ENCODE measurements at regions not wholly inside any gene's neighbourhood (a gene's known extent, or its start where the extent isn't known, plus 50 kb on each side); places are given as distances from the start of the nearest gene placed in this dataset.

GRCh38 chr4:83658806-83659205 lies 122.9 kb downstream of the GPAT3 start:
- 38% methylated on average over 3 of the region's 7 CpGs; no CpG with 5 or more reads in 1 of the 2 experiments for WGBS, 2 experiments (ENCODE audit: extremely low coverage in 2 of 2, insufficient read length in 1 of 2)
- Histone ChIP-seq H3K4ac (ENCODE audit: low read depth, low read length) (no peak overlapping the region), H3K9me1 (ENCODE audit: insufficient read depth, low read length) (no peaks in the 10 kb centered on the region), H3K4me2 (ENCODE audit: low read depth, low read length) (no peak overlapping the region), H2BK120ac (ENCODE audit: low read depth, low read length) (no peak overlapping the region), H3K9ac (ENCODE audit: low read depth, low read length) (no peak overlapping the region), H3K23ac (ENCODE audit: low read depth, low read length) (no peak overlapping the region), H3K27ac (ENCODE audit: insufficient read depth, low read length) (no peak overlapping the region), H2AK5ac (ENCODE audit: low read depth, low read length) (no peak overlapping the region), H3K4me1 (ENCODE audit: control insufficient read depth, insufficient read depth, low read length) (no peaks in the 10 kb centered on the region), H3K56ac (ENCODE audit: extremely low read depth, insufficient read depth, low read length) (no peak overlapping the region), H2AFZ (replicated peaks; ENCODE audit: low read length, poor library complexity) (no peak overlapping the region), H2BK20ac (ENCODE audit: low read depth, low read length) (no peak overlapping the region), H4K8ac (ENCODE audit: low read depth in 2 of 2, low read length in 2 of 2) (no peak overlapping the region), H3K4me3 (ENCODE audit: insufficient read depth, low read depth, low read length) (no peak overlapping the region), H3K9me3 (ENCODE audit: control insufficient read depth, insufficient read depth, low read length) (no peaks in the 10 kb centered on the region), H3K27me3 (ENCODE audit: control insufficient read depth, insufficient read depth, low read length) (peaks cover 4% of the 10 kb centered on the region), H4K20me1 (ENCODE audit: insufficient read depth, low read length) (no peaks in the 10 kb centered on the region), H3K36me3 (ENCODE audit: control insufficient read depth, insufficient read depth, low read length) (no peaks in the 10 kb centered on the region), H2BK15ac (ENCODE audit: low read depth, low read length) (no peak overlapping the region), H4K91ac (ENCODE audit: insufficient read depth, low read depth, low read length) (no peak overlapping the region), H2BK5ac (ENCODE audit: low read depth, low read length, poor library complexity, severe bottlenecking) (no peak overlapping the region), H4K5ac (ENCODE audit: low read depth, low read length) (no peak overlapping the region), H3K18ac (ENCODE audit: low read depth, low read length) (no peak overlapping the region), H3K14ac (replicated peaks; ENCODE audit: low read depth, low read length) (no peak overlapping the region), H2AK9ac (replicated peaks; ENCODE audit: low read depth, low read length, poor library complexity) (no peak overlapping the region), H3K79me1 (ENCODE audit: low read depth in 1 of 2, low read length in 2 of 2) (no peaks in the 10 kb centered on the region)
- ChIA-PET POLR2A (ENCODE audit: unreplicated experiment) (no interaction called here), CTCF (interaction anchor here (1.0 kb wide), 1 partner anchor 12 kb away, joined by 3 read pairs; no protein-coding TSS in a partner anchor)
- ATAC-seq (ENCODE audit: low read depth) (no peak), DNase-seq (no peak)
- in situ Hi-C loops (cut with MboI; ENCODE audit: low sequenced_read_pairs) = loop anchor here (10.0 kb wide), 1 partner anchor 846 kb away; no protein-coding TSS in a partner anchor
- dilution Hi-C loops (cut with HindIII; ENCODE audit: low sequenced_read_pairs, unreplicated experiment) = no loop called here
- BruUV-seq (replicated peaks) = no TSS peak
- intact Hi-C loops (cut with micrococcal nuclease) = no loop called here
- TF ChIP-seq SMC3 (IDR thresholded peaks at IDR 0.05; ENCODE audit: low read depth, low read length) (no peak), BHLHE40 (IDR thresholded peaks at IDR 0.05; ENCODE audit: low read depth, low read length) (no peak), CEBPB (IDR thresholded peaks at IDR 0.05; ENCODE audit: low read depth, low read length) (no peak), FOS (IDR thresholded peaks at IDR 0.05; ENCODE audit: low read depth, low read length) (no peak), POLR2A (IDR thresholded peaks at IDR 0.05; ENCODE audit: low read depth, low read length) (no peak), RFX5 (IDR thresholded peaks at IDR 0.05; ENCODE audit: low read depth, low read length) (no peak), MAFK (IDR thresholded peaks at IDR 0.05; ENCODE audit: low read depth, low read length) (no peak), MAZ (IDR thresholded peaks at IDR 0.05; ENCODE audit: borderline replicate concordance, low read depth, low read length) (no peak)
- TF ChIP-seq, protein P1, sequence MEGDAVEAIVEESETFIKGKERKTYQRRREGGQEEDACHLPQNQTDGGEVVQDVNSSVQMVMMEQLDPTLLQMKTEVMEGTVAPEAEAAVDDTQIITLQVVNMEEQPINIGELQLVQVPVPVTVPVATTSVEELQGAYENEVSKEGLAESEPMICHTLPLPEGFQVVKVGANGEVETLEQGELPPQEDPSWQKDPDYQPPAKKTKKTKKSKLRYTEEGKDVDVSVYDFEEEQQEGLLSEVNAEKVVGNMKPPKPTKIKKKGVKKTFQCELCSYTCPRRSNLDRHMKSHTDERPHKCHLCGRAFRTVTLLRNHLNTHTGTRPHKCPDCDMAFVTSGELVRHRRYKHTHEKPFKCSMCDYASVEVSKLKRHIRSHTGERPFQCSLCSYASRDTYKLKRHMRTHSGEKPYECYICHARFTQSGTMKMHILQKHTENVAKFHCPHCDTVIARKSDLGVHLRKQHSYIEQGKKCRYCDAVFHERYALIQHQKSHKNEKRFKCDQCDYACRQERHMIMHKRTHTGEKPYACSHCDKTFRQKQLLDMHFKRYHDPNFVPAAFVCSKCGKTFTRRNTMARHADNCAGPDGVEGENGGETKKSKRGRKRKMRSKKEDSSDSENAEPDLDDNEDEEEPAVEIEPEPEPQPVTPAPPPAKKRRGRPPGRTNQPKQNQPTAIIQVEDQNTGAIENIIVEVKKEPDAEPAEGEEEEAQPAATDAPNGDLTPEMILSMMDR (conservative IDR thresholded peaks at IDR 0.05; ENCODE audit: low read depth, low read length) = no peak
- TF ChIP-seq, protein P2, sequence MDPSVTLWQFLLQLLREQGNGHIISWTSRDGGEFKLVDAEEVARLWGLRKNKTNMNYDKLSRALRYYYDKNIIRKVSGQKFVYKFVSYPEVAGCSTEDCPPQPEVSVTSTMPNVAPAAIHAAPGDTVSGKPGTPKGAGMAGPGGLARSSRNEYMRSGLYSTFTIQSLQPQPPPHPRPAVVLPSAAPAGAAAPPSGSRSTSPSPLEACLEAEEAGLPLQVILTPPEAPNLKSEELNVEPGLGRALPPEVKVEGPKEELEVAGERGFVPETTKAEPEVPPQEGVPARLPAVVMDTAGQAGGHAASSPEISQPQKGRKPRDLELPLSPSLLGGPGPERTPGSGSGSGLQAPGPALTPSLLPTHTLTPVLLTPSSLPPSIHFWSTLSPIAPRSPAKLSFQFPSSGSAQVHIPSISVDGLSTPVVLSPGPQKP (IDR thresholded peaks at IDR 0.05; ENCODE audit: borderline replicate concordance, low read depth, low read length) = no peak

Data from IMR-90 (cell line).